ENCODE measurements at regions not wholly inside any gene's neighbourhood (a gene's known extent, or its start where the extent isn't known, plus 50 kb on each side); places are given as distances from the start of the nearest gene placed in this dataset.

GRCh38 chr20:48433178-48433577, 394.6 kb downstream of the PREX1 start:
- H3K27ac ChIP-seq: no peak overlapping the region
- TF ChIP-seq ZFX (IDR thresholded peaks at IDR 0.05) (no peak), CTCF (conservative IDR thresholded peaks at IDR 0.05) (no peak)

- H3K27ac ChIP-seq: no peak overlapping the region
- TF ChIP-seq CTCF (conservative IDR thresholded peaks at IDR 0.05) (no peak), ZFX (IDR thresholded peaks at IDR 0.05) (no peak)
Measured at GRCh38 chr20:48432494-48432832, 395.3 kb downstream of the PREX1 start.

GRCh38 chr20:48431653-48432493, 395.9 kb downstream of the PREX1 start:
- no peak overlapping the region for H3K27ac ChIP-seq
- TF ChIP-seq CTCF (conservative IDR thresholded peaks at IDR 0.05): no peak
- TF ChIP-seq ZFX (IDR thresholded peaks at IDR 0.05): no peak

GRCh38 chr20:48426630-48427029, 401.2 kb downstream of the PREX1 start:
- no peak overlapping the region for H3K27ac ChIP-seq
- TF ChIP-seq CTCF (conservative IDR thresholded peaks at IDR 0.05) (no peak), ZFX (IDR thresholded peaks at IDR 0.05) (no peak)

GRCh38 chr20:48425817-48426612, 401.8 kb downstream of the PREX1 start:
- H3K27ac ChIP-seq: no peak overlapping the region
- TF ChIP-seq ZFX (IDR thresholded peaks at IDR 0.05): no peak
- TF ChIP-seq CTCF (conservative IDR thresholded peaks at IDR 0.05): no peak

GRCh38 chr20:48425321-48425720, 402.5 kb downstream of the PREX1 start:
- TF ChIP-seq CTCF (conservative IDR thresholded peaks at IDR 0.05) (no peak), ZFX (IDR thresholded peaks at IDR 0.05) (no peak)
- H3K27ac ChIP-seq: no peak overlapping the region

Data from C4-2B (cell line).